ENCODE measurements at regions not wholly inside any gene's neighbourhood (a gene's known extent, or its start where the extent isn't known, plus 50 kb on each side); places are given as distances from the start of the nearest gene placed in this dataset.

- no peak for DNase-seq
- H3K9me3 ChIP-seq = peaks cover 0 to 6% (median 0%) of the 10 kb centered on the region in 3 donors
- no peak overlapping the region for H3K4me3 ChIP-seq
- 56 to 59% methylated on average over 2 of the region's 2 CpGs for WGBS, 2 donors
- TF ChIP-seq CTCF (IDR thresholded peaks at IDR 0.05) = no peak
- no peak for TF ChIP-seq POLR2A (IDR thresholded peaks at IDR 0.05)
- no peaks in the 10 kb centered on the region for H3K27me3 ChIP-seq
- intact Hi-C loops (cut with DNase I) = no loop called here
- no peaks in the 10 kb centered on the region for H3K36me3 ChIP-seq
- no peak overlapping the region for H3K27ac ChIP-seq
- H3K4me1 ChIP-seq = no peaks in the 10 kb centered on the region
Measured at GRCh38 chr7:113491305-113491704, 373.0 kb upstream of the SMIM30 start.

- no peak overlapping the region for H3K27ac ChIP-seq
- H3K27me3 ChIP-seq = no peaks in the 10 kb centered on the region
- no peak for DNase-seq
- WGBS, 2 donors = 80 to 83% methylated on average over 2 of the region's 16 CpGs
- H3K4me1 ChIP-seq = no peaks in the 10 kb centered on the region
- intact Hi-C loops (cut with DNase I) = no loop called here
- H3K9me3 ChIP-seq = peaks cover 0 to 6% (median 0%) of the 10 kb centered on the region in 3 donors
- H3K36me3 ChIP-seq = no peaks in the 10 kb centered on the region
- TF ChIP-seq CTCF (IDR thresholded peaks at IDR 0.05) (no peak), POLR2A (IDR thresholded peaks at IDR 0.05) (no peak)
- H3K4me3 ChIP-seq = no peak overlapping the region
Measured at GRCh38 chr7:113487925-113488731, 369.8 kb upstream of the SMIM30 start.

- Histone ChIP-seq H3K9me3 (peaks cover 0 to 6% (median 0%) of the 10 kb centered on the region in 3 donors), H3K27ac (no peak overlapping the region), H3K36me3 (no peaks in the 10 kb centered on the region), H3K27me3 (no peaks in the 10 kb centered on the region), H3K4me3 (no peak overlapping the region), H3K4me1 (no peaks in the 10 kb centered on the region)
- DNase-seq = no peak
- intact Hi-C loops (cut with DNase I) = no loop called here
- TF ChIP-seq POLR2A (IDR thresholded peaks at IDR 0.05) (no peak), CTCF (IDR thresholded peaks at IDR 0.05) (no peak)
- WGBS, 2 donors = 79 to 88% methylated on average over 2 of the region's 2 CpGs
Measured at GRCh38 chr7:113486548-113486947, 368.2 kb upstream of the SMIM30 start.

GRCh38 chr7:113483657-113484056, 365.3 kb upstream of the SMIM30 start:
- Histone ChIP-seq H3K4me3 (no peak overlapping the region), H3K27ac (no peak overlapping the region), H3K4me1 (no peaks in the 10 kb centered on the region), H3K9me3 (peaks cover 0 to 6% (median 0%) of the 10 kb centered on the region in 3 donors), H3K36me3 (no peaks in the 10 kb centered on the region), H3K27me3 (no peaks in the 10 kb centered on the region)
- no peak for DNase-seq
- intact Hi-C loops (cut with DNase I) = no loop called here
- TF ChIP-seq POLR2A (IDR thresholded peaks at IDR 0.05) = no peak
- no peak for TF ChIP-seq CTCF (IDR thresholded peaks at IDR 0.05)
- WGBS, 2 donors = 82 to 87% methylated on average over 3 to 4 of the region's 4 CpGs

GRCh38 chr7:113480537-113480936, 362.2 kb upstream of the SMIM30 start:
- Histone ChIP-seq H3K4me3 (no peak overlapping the region), H3K27me3 (no peaks in the 10 kb centered on the region), H3K4me1 (no peaks in the 10 kb centered on the region), H3K27ac (no peak overlapping the region), H3K9me3 (no peaks in the 10 kb centered on the region), H3K36me3 (no peaks in the 10 kb centered on the region)
- no peak for TF ChIP-seq POLR2A (IDR thresholded peaks at IDR 0.05)
- no peak for TF ChIP-seq CTCF (IDR thresholded peaks at IDR 0.05)
- DNase-seq = no peak
- intact Hi-C loops (cut with DNase I) = no loop called here
- 50 to 63% methylated on average over 2 to 3 of the region's 3 CpGs for WGBS, 2 donors

Measured in esophagus squamous epithelium (tissue), 5 donors.